ENCODE measurements at regions not wholly inside any gene's neighbourhood (a gene's known extent, or its start where the extent isn't known, plus 50 kb on each side); places are given as distances from the start of the nearest gene placed in this dataset.

GRCh38 chr11:82261367-82261766, 472.3 kb downstream of the FAM181B start:
- Histone ChIP-seq H3K27ac (ENCODE audit: low read depth in 1 of 2, low read length in 1 of 2) (no peak overlapping the region), H3K9ac (ENCODE audit: insufficient read depth in 1 of 2, low read length in 2 of 2) (no peak overlapping the region), H3K27me3 (ENCODE audit: control insufficient read depth in 3 of 3, insufficient read depth in 3 of 3, low read length in 2 of 3) (no peaks in the 10 kb centered on the region), H3K4me3 (no peak overlapping the region), H3K9me3 (ENCODE audit: control insufficient read depth in 4 of 4, insufficient read depth in 3 of 4, low read length in 3 of 4) (no peaks in the 10 kb centered on the region), H3K36me3 (ENCODE audit: control insufficient read depth in 4 of 4, insufficient read depth in 4 of 4, low read length in 4 of 4) (no peaks in the 10 kb centered on the region), H3K4me1 (ENCODE audit: control insufficient read depth in 5 of 5, insufficient read depth in 5 of 5, low read length in 5 of 5) (no peaks in the 10 kb centered on the region)
- 88 to 96% methylated on average over 1 of the region's 1 CpG for WGBS, 2 donors
- DNase-seq: no peak
- no peak for ATAC-seq (ENCODE audit: insufficient read depth, low FRiP score)
- TF ChIP-seq, protein P1, sequence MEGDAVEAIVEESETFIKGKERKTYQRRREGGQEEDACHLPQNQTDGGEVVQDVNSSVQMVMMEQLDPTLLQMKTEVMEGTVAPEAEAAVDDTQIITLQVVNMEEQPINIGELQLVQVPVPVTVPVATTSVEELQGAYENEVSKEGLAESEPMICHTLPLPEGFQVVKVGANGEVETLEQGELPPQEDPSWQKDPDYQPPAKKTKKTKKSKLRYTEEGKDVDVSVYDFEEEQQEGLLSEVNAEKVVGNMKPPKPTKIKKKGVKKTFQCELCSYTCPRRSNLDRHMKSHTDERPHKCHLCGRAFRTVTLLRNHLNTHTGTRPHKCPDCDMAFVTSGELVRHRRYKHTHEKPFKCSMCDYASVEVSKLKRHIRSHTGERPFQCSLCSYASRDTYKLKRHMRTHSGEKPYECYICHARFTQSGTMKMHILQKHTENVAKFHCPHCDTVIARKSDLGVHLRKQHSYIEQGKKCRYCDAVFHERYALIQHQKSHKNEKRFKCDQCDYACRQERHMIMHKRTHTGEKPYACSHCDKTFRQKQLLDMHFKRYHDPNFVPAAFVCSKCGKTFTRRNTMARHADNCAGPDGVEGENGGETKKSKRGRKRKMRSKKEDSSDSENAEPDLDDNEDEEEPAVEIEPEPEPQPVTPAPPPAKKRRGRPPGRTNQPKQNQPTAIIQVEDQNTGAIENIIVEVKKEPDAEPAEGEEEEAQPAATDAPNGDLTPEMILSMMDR (IDR thresholded peaks at IDR 0.05; ENCODE audit: control extremely low read depth, extremely low read depth): no peak

DNA sequence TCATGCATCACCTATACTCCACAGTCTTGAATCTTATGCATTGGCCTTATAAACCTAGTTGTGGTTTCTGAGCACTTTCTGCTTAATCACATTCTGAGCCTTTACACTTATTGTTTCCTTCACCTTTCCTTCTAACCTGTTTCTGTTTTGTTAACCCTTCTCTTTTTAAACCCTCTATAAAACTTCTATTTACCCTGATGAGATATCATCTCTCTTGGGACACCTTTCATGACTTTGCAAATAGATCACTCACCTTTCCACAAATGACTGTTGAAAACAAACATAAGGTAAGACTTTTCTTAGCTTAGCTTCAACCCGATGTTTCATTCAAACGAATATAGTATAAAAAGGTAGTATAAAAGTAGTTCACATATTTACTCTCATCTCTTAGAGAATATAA, 483.6 kb downstream of the FAM181B start:
- Histone ChIP-seq H3K9me3 (ENCODE audit: control insufficient read depth in 4 of 4, insufficient read depth in 3 of 4, low read length in 3 of 4) (no peaks in the 10 kb centered on the region), H3K4me1 (ENCODE audit: control insufficient read depth in 5 of 5, insufficient read depth in 5 of 5, low read length in 5 of 5) (no peaks in the 10 kb centered on the region), H3K36me3 (ENCODE audit: control insufficient read depth in 4 of 4, insufficient read depth in 4 of 4, low read length in 4 of 4) (no peaks in the 10 kb centered on the region), H3K9ac (ENCODE audit: insufficient read depth in 1 of 2, low read length in 2 of 2) (no peak overlapping the region), H3K4me3 (no peak overlapping the region), H3K27me3 (ENCODE audit: control insufficient read depth in 3 of 3, insufficient read depth in 3 of 3, low read length in 2 of 3) (no peaks in the 10 kb centered on the region), H3K27ac (ENCODE audit: low read depth in 1 of 2, low read length in 1 of 2) (no peak overlapping the region)
- TF ChIP-seq, protein P1 (IDR thresholded peaks at IDR 0.05; ENCODE audit: control extremely low read depth, extremely low read depth): no peak
- 69 to 70% methylated on average over 2 of the region's 2 CpGs for WGBS, 2 donors
- ATAC-seq (ENCODE audit: insufficient read depth, low FRiP score) (no peak), DNase-seq (no peak)

GRCh38 chr11:82246926-82247325, 486.7 kb downstream of the FAM181B start:
- no peaks in the 10 kb centered on the region for H3K36me3 ChIP-seq (ENCODE audit: control insufficient read depth in 4 of 4, insufficient read depth in 4 of 4, low read length in 4 of 4)
- H3K27ac ChIP-seq (ENCODE audit: low read depth in 1 of 2, low read length in 1 of 2): no peak overlapping the region
- DNase-seq (no peak), ATAC-seq (ENCODE audit: insufficient read depth, low FRiP score) (no peak)
- no peak overlapping the region for H3K9ac ChIP-seq (ENCODE audit: insufficient read depth in 1 of 2, low read length in 2 of 2)
- TF ChIP-seq, protein P1 (IDR thresholded peaks at IDR 0.05; ENCODE audit: control extremely low read depth, extremely low read depth): no peak
- no peaks in the 10 kb centered on the region for H3K27me3 ChIP-seq (ENCODE audit: control insufficient read depth in 3 of 3, insufficient read depth in 3 of 3, low read length in 2 of 3)
- no peaks in the 10 kb centered on the region for H3K4me1 ChIP-seq (ENCODE audit: control insufficient read depth in 5 of 5, insufficient read depth in 5 of 5, low read length in 5 of 5)
- no peaks in the 10 kb centered on the region for H3K9me3 ChIP-seq (ENCODE audit: control insufficient read depth in 4 of 4, insufficient read depth in 3 of 4, low read length in 3 of 4)
- no peak overlapping the region for H3K4me3 ChIP-seq

DNA sequence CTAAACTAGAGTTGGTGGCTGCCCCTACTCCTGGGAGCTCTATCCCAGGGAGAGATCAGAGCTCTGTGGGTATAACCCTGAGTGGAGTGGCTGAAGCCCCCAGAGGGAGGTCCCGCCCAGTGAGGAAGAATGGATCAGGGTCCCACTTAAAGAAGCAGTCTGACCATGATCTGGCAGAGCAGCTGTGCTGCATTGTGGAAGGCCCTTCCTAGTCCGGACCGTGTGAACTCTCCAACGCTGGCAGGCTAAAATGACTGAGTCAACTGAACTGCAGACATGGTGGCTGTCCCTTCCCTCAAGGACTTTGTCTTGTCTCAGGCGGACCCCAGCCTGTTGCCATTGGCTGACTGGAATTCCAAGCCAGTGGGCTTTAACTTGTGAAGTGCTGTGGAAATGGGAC, 494.2 kb downstream of the FAM181B start:
- Histone ChIP-seq H3K9me3 (ENCODE audit: control insufficient read depth in 4 of 4, insufficient read depth in 3 of 4, low read length in 3 of 4) (peaks cover 0 to 7% (median 0%) of the 10 kb centered on the region in 4 donors), H3K9ac (ENCODE audit: insufficient read depth in 1 of 2, low read length in 2 of 2) (no peak overlapping the region), H3K4me1 (ENCODE audit: control insufficient read depth in 5 of 5, insufficient read depth in 5 of 5, low read length in 5 of 5) (no peaks in the 10 kb centered on the region), H3K4me3 (no peak overlapping the region), H3K27ac (ENCODE audit: low read depth in 1 of 2, low read length in 1 of 2) (no peak overlapping the region), H3K36me3 (ENCODE audit: control insufficient read depth in 4 of 4, insufficient read depth in 4 of 4, low read length in 4 of 4) (no peaks in the 10 kb centered on the region), H3K27me3 (ENCODE audit: control insufficient read depth in 3 of 3, insufficient read depth in 3 of 3, low read length in 2 of 3) (no peaks in the 10 kb centered on the region)
- WGBS, 2 donors: 92 to 94% methylated on average over 5 of the region's 5 CpGs
- ATAC-seq (ENCODE audit: insufficient read depth, low FRiP score) (no peak), DNase-seq (no peak)
- TF ChIP-seq, protein P1 (IDR thresholded peaks at IDR 0.05; ENCODE audit: control extremely low read depth, extremely low read depth): no peak

Data from lung (tissue), 11 donors.